Muscle layer of duodenum (tissue), 2 donors: ENCODE measurements at regions not wholly inside any gene's neighbourhood (a gene's known extent, or its start where the extent isn't known, plus 50 kb on each side); places are given as distances from the start of the nearest gene placed in this dataset.

ENCODE experiments used
- H3K27ac ChIP-seq: one replicate; pipeline ENCODE4 v1.7.0; 2013; ENCODE audit warnings: mild to moderate bottlenecking, low read length
- H3K27me3 ChIP-seq: one replicate; pipeline ENCODE4 v1.7.0; 2013; ENCODE audit warnings: low read depth, mild to moderate bottlenecking, control low read depth, low read length
- H3K36me3 ChIP-seq, 2 donors: one replicate each; pipeline ENCODE4 v1.7.0; 2013; ENCODE audit warnings: low read length in 2 of 2, control low read depth in 1 of 2, mild to moderate bottlenecking in 1 of 2; ENCODE audit not compliant: insufficient read depth in 2 of 2, control insufficient read depth in 1 of 2
- H3K4me1 ChIP-seq, 2 donors: one replicate each; pipeline ENCODE4 v1.7.0; 2013; ENCODE audit warnings: low read length in 2 of 2, mild to moderate bottlenecking in 2 of 2, control low read depth in 1 of 2, moderate library complexity in 1 of 2; ENCODE audit not compliant: insufficient read depth in 2 of 2, control insufficient read depth in 1 of 2
- H3K4me3 ChIP-seq, 2 donors: one replicate each; pipeline ENCODE4 v1.7.0; 2013; ENCODE audit warnings: low read length in 2 of 2, low read depth in 1 of 2, mild to moderate bottlenecking in 1 of 2
- H3K9me3 ChIP-seq, 2 donors: one replicate each; pipeline ENCODE4 v1.7.0; 2013; ENCODE audit warnings: low read length in 2 of 2, control low read depth in 1 of 2, mild to moderate bottlenecking in 1 of 2; ENCODE audit not compliant: control insufficient read depth in 1 of 2
- donor health status: healthy.

DNA sequence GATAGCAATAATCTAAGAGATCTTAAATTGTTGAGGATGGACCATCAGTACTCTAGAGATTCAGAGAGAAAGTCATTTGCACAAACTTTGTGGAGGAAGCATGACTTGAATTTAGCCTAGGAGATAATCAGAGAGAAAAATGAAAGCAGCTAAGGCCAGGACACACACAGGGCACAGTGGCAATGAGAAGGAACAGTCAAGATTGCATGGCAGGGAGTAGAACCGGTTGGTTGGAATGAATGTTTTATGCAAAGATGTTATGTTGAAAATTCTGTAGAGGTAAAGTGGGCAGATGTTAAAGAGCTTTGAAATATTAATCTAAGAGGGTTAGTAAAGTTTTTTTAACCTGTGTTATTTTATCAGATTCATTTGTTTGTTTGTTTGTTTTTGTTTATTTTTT, 521.8 kb downstream of the GATA3 start:
- Histone ChIP-seq H3K27ac (no peak overlapping the region), H3K36me3 (no peaks in the 10 kb centered on the region), H3K9me3 (no peaks in the 10 kb centered on the region), H3K4me1 (no peaks in the 10 kb centered on the region), H3K4me3 (no peak overlapping the region), H3K27me3 (no peaks in the 10 kb centered on the region)

DNA sequence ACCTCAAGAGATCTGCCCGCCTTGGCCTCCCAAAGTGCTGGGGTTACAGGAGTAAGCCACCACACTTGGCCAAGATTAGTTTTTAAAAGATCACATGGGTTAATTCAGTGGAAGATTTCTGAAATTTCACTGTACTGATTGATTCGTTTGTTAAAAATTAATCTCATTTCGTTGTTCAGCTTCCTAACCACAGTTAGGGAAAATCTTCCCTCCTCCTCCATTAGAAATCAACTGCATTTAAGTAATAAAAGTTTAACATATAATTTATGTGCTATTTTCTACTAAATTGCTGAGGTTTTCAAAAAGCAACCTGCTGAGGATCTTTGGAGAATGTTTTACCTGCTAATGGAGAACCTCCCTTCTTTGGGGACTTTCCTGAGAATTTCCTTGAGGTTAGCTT, 522.4 kb downstream of the GATA3 start:
- Histone ChIP-seq H3K27me3 (no peaks in the 10 kb centered on the region), H3K4me1 (no peaks in the 10 kb centered on the region), H3K9me3 (no peaks in the 10 kb centered on the region), H3K27ac (no peak overlapping the region), H3K4me3 (no peak overlapping the region), H3K36me3 (no peaks in the 10 kb centered on the region)

DNA sequence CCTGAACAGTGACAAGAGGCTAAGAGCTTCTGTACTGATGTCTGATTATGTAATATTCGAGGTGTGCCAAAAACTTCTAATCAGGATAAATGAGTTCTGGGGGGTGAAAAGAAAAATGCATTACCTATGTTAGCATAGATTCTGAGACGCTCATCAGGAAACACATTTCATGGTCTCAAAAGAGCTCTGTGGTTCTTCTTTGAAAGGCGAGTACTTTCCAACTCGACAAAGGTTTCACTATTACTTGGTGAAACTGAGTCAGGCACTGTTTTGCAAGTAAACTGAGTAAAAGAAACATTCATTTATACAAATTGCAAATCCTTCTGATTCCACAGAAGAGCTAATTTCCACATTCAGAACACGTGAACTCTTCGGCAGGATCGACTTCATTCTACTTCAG, 523.2 kb downstream of the GATA3 start:
- no peaks in the 10 kb centered on the region for H3K36me3 ChIP-seq
- H3K4me1 ChIP-seq = no peaks in the 10 kb centered on the region
- H3K27me3 ChIP-seq = no peaks in the 10 kb centered on the region
- no peak overlapping the region for H3K4me3 ChIP-seq
- H3K9me3 ChIP-seq = no peaks in the 10 kb centered on the region
- H3K27ac ChIP-seq = no peak overlapping the region

DNA sequence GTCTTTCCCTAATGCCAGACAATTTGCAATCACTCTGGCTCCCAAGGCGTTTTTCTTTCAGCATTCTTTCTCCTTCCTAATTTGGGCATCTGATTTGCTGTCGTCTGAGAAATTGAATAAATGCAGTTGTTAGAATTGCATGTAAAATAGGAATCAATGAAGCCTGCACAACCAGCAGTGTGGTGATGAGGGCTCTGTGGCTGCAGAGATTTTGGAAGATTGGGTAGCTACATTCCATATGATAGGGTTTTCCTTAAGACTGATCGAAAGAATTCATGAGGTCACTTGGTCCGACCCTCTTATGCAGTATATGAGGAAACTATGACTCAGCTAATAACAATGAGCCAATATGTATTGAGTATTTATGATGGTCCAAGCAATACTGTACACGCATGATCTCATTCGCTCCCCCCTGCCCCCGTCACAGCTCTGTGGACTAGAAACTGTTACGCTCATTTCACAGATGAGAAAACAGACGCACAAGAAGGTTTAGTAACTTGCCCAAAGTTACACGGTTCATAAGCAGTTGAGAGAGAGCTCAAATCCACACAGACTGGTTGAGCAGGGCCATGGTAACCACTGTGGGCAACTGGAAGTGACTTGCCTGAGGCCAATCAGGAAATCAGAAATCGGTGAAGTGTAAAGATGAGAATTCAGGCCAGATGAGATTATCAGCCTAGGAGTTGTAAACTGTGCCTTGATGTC, 527.2 kb downstream of the GATA3 start:
- Histone ChIP-seq H3K4me3 (no peak overlapping the region), H3K36me3 (no peaks in the 10 kb centered on the region), H3K27me3 (no peaks in the 10 kb centered on the region), H3K27ac (no peak overlapping the region), H3K9me3 (no peaks in the 10 kb centered on the region), H3K4me1 (no peaks in the 10 kb centered on the region)

DNA sequence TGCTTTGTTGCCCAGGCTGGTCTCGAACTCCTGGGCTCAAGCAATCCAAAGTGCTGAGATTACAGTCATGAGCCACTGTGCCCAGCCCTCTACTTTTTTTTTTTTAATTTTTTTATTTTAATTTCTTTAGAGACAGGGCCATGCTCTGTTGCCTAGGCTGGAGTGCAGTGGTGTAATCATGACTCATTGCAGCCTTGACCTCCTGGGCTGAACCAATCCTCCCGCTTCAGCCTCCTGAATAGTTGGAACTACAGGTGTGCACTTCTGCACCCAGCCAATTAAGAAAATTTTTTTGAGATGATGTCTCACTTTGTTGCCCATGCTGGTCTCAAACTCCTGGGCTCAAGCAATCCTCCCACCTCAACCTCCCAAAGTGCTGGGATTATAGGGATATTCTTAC, 528.6 kb downstream of the GATA3 start:
- H3K27me3 ChIP-seq = no peaks in the 10 kb centered on the region
- no peaks in the 10 kb centered on the region for H3K4me1 ChIP-seq
- no peak overlapping the region for H3K4me3 ChIP-seq
- H3K27ac ChIP-seq = no peak overlapping the region
- no peaks in the 10 kb centered on the region for H3K9me3 ChIP-seq
- H3K36me3 ChIP-seq = no peaks in the 10 kb centered on the region

DNA sequence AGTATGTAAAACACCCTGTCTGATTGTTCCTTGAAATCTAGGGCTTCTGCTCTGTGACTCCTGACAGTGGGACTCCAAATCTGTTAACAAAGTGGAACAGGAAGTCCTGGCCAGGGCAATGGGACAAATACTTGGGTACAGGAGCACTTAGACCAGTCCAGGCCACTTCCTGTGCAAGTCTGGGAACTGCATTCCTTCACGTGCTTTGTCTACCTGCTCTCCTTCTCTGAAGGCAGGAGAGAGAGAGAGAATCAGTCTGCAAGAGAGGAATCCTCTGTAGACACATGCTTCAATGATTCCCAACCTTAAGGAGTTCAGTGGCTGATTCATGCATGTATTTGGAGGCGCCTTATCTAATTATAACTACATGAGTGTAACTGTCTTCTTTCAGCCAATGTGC, 530.2 kb downstream of the GATA3 start:
- Histone ChIP-seq H3K36me3 (no peaks in the 10 kb centered on the region), H3K9me3 (no peaks in the 10 kb centered on the region), H3K4me1 (no peaks in the 10 kb centered on the region), H3K27ac (no peak overlapping the region), H3K27me3 (no peaks in the 10 kb centered on the region), H3K4me3 (no peak overlapping the region)

DNA sequence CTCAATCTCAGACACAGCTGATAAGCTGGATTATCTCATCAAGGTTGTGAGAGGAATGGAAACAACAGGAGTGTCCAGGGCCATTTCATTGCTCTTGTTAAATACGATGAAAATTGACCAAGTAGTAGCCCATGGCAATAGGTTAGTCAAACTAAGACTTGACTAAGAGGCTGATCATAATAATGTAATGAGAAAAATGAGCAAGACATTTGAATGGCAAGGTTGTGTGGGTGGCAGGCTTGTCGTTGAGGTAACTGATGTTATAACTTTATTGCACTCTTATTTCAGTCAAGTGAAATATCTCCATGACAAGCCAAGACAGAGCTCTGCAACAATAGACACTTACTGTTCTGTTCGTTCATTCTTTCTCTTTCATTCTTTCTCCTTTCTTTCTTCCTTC, 532.0 kb downstream of the GATA3 start:
- H3K4me3 ChIP-seq = no peak overlapping the region
- H3K27me3 ChIP-seq = no peaks in the 10 kb centered on the region
- no peaks in the 10 kb centered on the region for H3K4me1 ChIP-seq
- no peaks in the 10 kb centered on the region for H3K36me3 ChIP-seq
- H3K9me3 ChIP-seq = no peaks in the 10 kb centered on the region
- H3K27ac ChIP-seq = no peak overlapping the region

DNA sequence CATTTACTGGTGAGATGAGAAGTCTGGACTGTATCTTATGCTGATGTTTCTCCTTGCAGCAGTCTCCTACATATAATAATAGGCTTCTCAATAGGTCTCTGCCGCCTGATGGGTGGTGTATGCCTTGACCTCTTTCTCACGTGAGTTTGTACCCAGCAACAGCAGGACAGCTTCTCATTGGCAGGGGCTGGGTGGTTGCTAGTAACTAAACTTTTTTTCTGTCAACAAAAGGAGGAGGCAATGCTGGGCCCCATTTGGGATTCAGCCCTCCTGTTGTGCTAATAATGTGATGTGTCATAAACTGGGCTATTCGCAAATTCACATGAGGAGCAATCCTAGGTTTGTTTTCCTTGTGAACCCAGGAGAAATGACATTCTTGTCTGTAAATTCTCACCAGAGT, 533.6 kb downstream of the GATA3 start:
- no peaks in the 10 kb centered on the region for H3K27me3 ChIP-seq
- H3K4me3 ChIP-seq = no peak overlapping the region
- H3K36me3 ChIP-seq = no peaks in the 10 kb centered on the region
- no peaks in the 10 kb centered on the region for H3K4me1 ChIP-seq
- H3K9me3 ChIP-seq = no peaks in the 10 kb centered on the region
- H3K27ac ChIP-seq = no peak overlapping the region

DNA sequence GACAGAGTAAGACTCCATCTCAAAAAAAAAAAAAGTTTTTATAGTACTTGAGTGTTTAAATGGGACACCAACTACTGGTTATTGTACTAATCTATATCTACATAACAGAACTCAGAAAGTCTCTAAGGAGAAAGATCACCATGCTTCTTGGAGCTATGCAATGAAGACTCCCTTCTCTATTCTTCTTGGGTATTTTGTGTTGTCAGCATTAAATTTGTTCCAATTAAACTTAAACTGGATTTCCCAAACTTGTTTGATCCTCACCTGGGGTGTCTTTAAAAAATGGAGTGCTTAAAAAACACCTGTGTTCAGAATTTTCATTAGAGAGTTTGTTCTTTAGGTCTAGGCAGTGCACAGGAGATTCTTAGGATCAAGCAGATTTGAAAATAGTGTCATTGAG, 536.0 kb downstream of the GATA3 start:
- Histone ChIP-seq H3K27ac (no peak overlapping the region), H3K4me3 (no peak overlapping the region), H3K9me3 (no peaks in the 10 kb centered on the region), H3K4me1 (no peaks in the 10 kb centered on the region), H3K36me3 (no peaks in the 10 kb centered on the region), H3K27me3 (no peaks in the 10 kb centered on the region)

DNA sequence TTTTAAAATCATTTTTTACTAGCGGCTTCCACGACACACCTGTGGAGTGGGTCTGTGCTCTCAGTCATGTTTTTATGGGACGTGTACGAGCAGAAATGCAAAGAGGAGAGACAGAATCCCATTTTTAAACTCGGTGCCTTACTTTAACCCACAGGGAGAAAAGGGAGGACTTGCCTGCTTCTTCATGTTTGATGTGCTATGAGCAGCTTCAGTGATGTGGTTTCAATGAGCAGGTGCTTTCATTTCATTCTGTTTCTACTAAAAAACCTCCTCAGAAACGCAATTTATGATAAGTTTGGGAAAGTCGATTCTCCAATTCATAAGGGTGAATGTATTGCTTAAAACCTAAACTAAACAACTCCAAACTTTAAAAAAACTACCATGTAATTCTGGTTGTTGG, 537.2 kb downstream of the GATA3 start:
- Histone ChIP-seq H3K4me1 (no peaks in the 10 kb centered on the region), H3K27ac (no peak overlapping the region), H3K36me3 (no peaks in the 10 kb centered on the region), H3K4me3 (no peak overlapping the region), H3K9me3 (no peaks in the 10 kb centered on the region), H3K27me3 (no peaks in the 10 kb centered on the region)

DNA sequence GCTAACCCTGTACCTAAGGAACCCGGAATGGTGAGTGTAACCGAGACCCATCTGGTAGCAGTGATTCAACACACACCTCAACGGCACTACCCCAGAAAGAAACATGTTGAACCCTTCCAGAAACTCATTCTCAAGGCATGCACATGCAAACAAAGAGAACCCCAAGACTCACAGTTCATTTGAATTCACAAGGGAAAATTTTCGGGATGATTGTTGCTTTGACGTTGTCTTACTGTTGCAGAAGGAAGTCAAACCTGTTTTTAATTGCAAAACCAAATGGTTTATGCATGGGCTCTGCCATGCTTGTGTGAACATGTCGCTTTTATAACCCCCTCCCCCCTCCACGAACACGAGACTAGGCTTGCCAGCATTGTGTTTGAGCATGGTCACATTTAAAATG, 539.7 kb downstream of the GATA3 start:
- Histone ChIP-seq H3K27ac (no peak overlapping the region), H3K4me1 (no peaks in the 10 kb centered on the region), H3K36me3 (no peaks in the 10 kb centered on the region), H3K4me3 (no peak overlapping the region), H3K27me3 (no peaks in the 10 kb centered on the region), H3K9me3 (no peaks in the 10 kb centered on the region)

DNA sequence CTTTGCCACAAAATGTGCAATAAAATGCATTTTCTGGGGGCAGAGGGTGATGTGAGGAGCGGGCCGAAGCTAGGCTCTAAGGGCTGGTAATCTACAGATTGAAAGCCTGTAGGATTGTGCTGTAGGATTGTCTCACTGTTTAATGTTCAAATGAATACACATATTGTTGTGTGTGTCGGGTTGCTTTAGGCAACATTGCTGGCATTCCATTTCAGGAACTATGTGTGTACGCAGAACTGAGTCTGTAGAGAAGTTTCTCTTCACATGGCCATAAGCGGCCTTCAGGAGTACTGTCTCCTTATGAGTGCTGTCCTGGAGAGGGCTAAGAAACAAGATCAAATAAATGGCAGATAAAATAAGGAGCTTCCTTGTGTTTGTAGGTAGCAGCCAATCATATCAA, 540.2 kb downstream of the GATA3 start:
- Histone ChIP-seq H3K4me1 (no peaks in the 10 kb centered on the region), H3K27me3 (no peaks in the 10 kb centered on the region), H3K27ac (no peak overlapping the region), H3K4me3 (no peak overlapping the region), H3K9me3 (no peaks in the 10 kb centered on the region), H3K36me3 (no peaks in the 10 kb centered on the region)
